C4-2B (cell line): ENCODE measurements at regions not wholly inside any gene's neighbourhood (a gene's known extent, or its start where the extent isn't known, plus 50 kb on each side); places are given as distances from the start of the nearest gene placed in this dataset.

Source experiments
- CTCF ChIP-seq: fragments of 450-650 bp; conservative IDR thresholded peaks from 2 replicates; pipeline ENCODE4 v1.5.1; 2017; ENCODE audit warnings: mild to moderate bottlenecking
- ZFX ChIP-seq: fragments of 450-650 bp; IDR thresholded peaks from 2 replicates; pipeline ENCODE4 v1.6.1; 2017

GRCh38 chr2:201983174-201983573 is 50.5 kb upstream of the FZD7 start:
- TF ChIP-seq CTCF (no peak), ZFX (no peak)
